Psoas muscle (tissue), 7 donors: ENCODE measurements at regions not wholly inside any gene's neighbourhood (a gene's known extent, or its start where the extent isn't known, plus 50 kb on each side); places are given as distances from the start of the nearest gene placed in this dataset.

Source experiments
- ATAC-seq, 4 donors: fragments of 200-7000 bp; cut with Tn5 transposase; one replicate each; pipeline ENCODE4 v1.9.1; 2020; ENCODE audit warnings: moderate library complexity in 3 of 4, mild to moderate bottlenecking in 2 of 4
- DNase-seq, 2 donors: peaks; one replicate each; pipeline ENCODE4 v3.0.0-alpha.2; 2020
- H3K27ac ChIP-seq: fragments of 200-600 bp; one replicate; pipeline ENCODE4 v1.8.0; 2022
- H3K27me3 ChIP-seq, 3 donors: fragments of 200-600 bp in 1 of 3; one replicate each; pipeline versions ENCODE4 v1.6.1 to v1.8.0; 2013 to 2022; ENCODE audit warnings: low read length in 2 of 3, mild to moderate bottlenecking in 2 of 3, moderate library complexity in 1 of 3; ENCODE audit not compliant: insufficient read depth in 3 of 3
- H3K36me3 ChIP-seq, 2 donors: fragments of 200-600 bp in 1 of 2; one replicate each; pipeline versions ENCODE4 v1.6.1 to v1.8.0; 2013 to 2022; ENCODE audit warnings: low read depth in 1 of 2, mild to moderate bottlenecking in 1 of 2, moderate library complexity in 1 of 2; ENCODE audit not compliant: insufficient read depth in 1 of 2
- H3K4me1 ChIP-seq: fragments of 200-600 bp; one replicate; pipeline ENCODE4 v1.8.0; 2022
- H3K4me3 ChIP-seq: fragments of 200-600 bp; one replicate; pipeline ENCODE4 v1.8.0; 2022; ENCODE audit warnings: mild to moderate bottlenecking
- H3K9me3 ChIP-seq: fragments of 200-600 bp; one replicate; pipeline ENCODE4 v1.8.0; 2022
- CTCF ChIP-seq: fragments of 200-600 bp; IDR thresholded peaks from one replicate; pipeline ENCODE4 v1.8.0; 2022; ENCODE audit warnings: antibody characterized with exemption
- WGBS, 3 donors: extraction: QIAGEN DNeasy Blood & Tissue Kit; methylation state at CpG; one replicate each; pipeline versions ENCODE4 v1.1.6 to v1.1.7; 2013; 5-methylcytosine and 5-hydroxymethylcytosine counted together
- intact Hi-C, 2 donors: fragments of 100-400 bp; cut with DNase I; formaldehyde crosslinking; loops; one replicate each; pipeline versions ENCODE4 v1.11.0 to v1.14.2; 2022
- donor health status: healthy with polysubstance abuse.
- donor health status: DM: no; HTN: no; CAD: no; lungs with moderate emphysema.
- donor health status: Bipolar disorder and iron deficiency.
- donor health status: healthy.
- donor health status: DM: yes; HTN: yes; CAD: no.
- donor health status: DM: no; HTN: no; CAD: no.
- donor health status: DM: yes; HTN: yes; CAD: no.

GRCh38 chr20:11172881-11173280, 499.1 kb upstream of the JAG1 start:
- Histone ChIP-seq H3K4me1 (no peaks in the 10 kb centered on the region), H3K27me3 (no peaks in the 10 kb centered on the region), H3K27ac (no peak overlapping the region), H3K4me3 (no peak overlapping the region), H3K36me3 (no peaks in the 10 kb centered on the region), H3K9me3 (no peaks in the 10 kb centered on the region)
- DNase-seq, result no peak
- TF ChIP-seq CTCF, result no peak
- intact Hi-C loops, result no loop called here
- WGBS, 3 donors, result 78 to 86% (median 84%) methylated on average over 1 of the region's 1 CpG
- no peak for ATAC-seq

GRCh38 chr20:11173916-11174315, 500.1 kb upstream of the JAG1 start:
- no peak for DNase-seq
- Histone ChIP-seq H3K27me3 (no peaks in the 10 kb centered on the region), H3K27ac (no peak overlapping the region), H3K4me1 (peaks cover 5% of the 10 kb centered on the region), H3K36me3 (no peaks in the 10 kb centered on the region), H3K4me3 (no peak overlapping the region), H3K9me3 (no peaks in the 10 kb centered on the region)
- ATAC-seq, result no peak
- intact Hi-C loops, result no loop called here
- TF ChIP-seq CTCF, result no peak
- WGBS, 3 donors, result 66 to 78% (median 73%) methylated on average over 4 of the region's 4 CpGs

GRCh38 chr20:11174861-11175260, 501.1 kb upstream of the JAG1 start:
- WGBS, 3 donors, result 86 to 90% (median 88%) methylated on average over 5 of the region's 5 CpGs
- DNase-seq, result no peak
- no peaks in the 10 kb centered on the region for H3K27me3 ChIP-seq
- no peaks in the 10 kb centered on the region for H3K9me3 ChIP-seq
- TF ChIP-seq CTCF, result no peak
- no peak overlapping the region for H3K27ac ChIP-seq
- H3K4me1 ChIP-seq, result peaks cover 8% of the 10 kb centered on the region
- ATAC-seq, result no peak
- H3K36me3 ChIP-seq, result no peaks in the 10 kb centered on the region
- intact Hi-C loops, result no loop called here
- no peak overlapping the region for H3K4me3 ChIP-seq

GRCh38 chr20:11176431-11176830, 502.6 kb upstream of the JAG1 start:
- intact Hi-C loops, result no loop called here
- Histone ChIP-seq H3K36me3 (no peaks in the 10 kb centered on the region), H3K4me1 (peaks cover 8% of the 10 kb centered on the region), H3K4me3 (no peak overlapping the region), H3K9me3 (peaks cover 3% of the 10 kb centered on the region), H3K27me3 (no peaks in the 10 kb centered on the region), H3K27ac (no peak overlapping the region)
- DNase-seq (no peak), ATAC-seq (no peak)
- no peak for TF ChIP-seq CTCF
- 94 to 97% (median 96%) methylated on average over 2 of the region's 2 CpGs for WGBS, 3 donors

GRCh38 chr20:11178946-11179654, 505.3 kb upstream of the JAG1 start:
- DNase-seq (no peak), ATAC-seq (peak in 3 of 4 donors; percentile 57 to 69 (median 61))
- H3K4me1 ChIP-seq, result peaks cover 8% of the 10 kb centered on the region
- H3K36me3 ChIP-seq, result no peaks in the 10 kb centered on the region
- TF ChIP-seq CTCF, result peak; percentile 12
- no peaks in the 10 kb centered on the region for H3K27me3 ChIP-seq
- peaks cover 3% of the 10 kb centered on the region for H3K9me3 ChIP-seq
- intact Hi-C loops, result no loop called here
- peak overlapping the region; percentile 37 for H3K27ac ChIP-seq
- WGBS, 3 donors, result 69 to 74% (median 72%) methylated on average over 3 of the region's 3 CpGs
- no peak overlapping the region for H3K4me3 ChIP-seq
